ENCODE measurements at regions not wholly inside any gene's neighbourhood (a gene's known extent, or its start where the extent isn't known, plus 50 kb on each side); places are given as distances from the start of the nearest gene placed in this dataset.

DNA sequence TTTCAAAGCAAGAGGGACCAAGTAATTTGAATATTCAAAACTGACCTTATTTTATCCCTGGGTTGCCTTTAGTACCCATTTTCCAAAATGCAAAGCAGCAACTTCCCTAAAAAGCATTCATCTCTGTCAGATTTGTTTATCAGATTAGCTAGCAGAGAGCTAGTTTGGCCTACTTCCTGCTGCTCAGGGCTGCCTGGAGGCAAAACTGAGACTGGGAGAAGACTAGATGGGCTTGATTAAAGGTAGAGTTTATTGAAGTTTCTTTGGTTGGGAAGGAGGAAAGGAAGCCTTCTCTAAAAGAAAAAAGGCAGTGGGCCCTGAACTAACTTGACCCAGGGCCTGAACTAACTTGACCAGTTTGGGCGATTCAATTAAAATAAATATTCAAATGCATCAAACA is 426.1 kb upstream of the FAM98A start:
- no peak for DNase-seq

DNA sequence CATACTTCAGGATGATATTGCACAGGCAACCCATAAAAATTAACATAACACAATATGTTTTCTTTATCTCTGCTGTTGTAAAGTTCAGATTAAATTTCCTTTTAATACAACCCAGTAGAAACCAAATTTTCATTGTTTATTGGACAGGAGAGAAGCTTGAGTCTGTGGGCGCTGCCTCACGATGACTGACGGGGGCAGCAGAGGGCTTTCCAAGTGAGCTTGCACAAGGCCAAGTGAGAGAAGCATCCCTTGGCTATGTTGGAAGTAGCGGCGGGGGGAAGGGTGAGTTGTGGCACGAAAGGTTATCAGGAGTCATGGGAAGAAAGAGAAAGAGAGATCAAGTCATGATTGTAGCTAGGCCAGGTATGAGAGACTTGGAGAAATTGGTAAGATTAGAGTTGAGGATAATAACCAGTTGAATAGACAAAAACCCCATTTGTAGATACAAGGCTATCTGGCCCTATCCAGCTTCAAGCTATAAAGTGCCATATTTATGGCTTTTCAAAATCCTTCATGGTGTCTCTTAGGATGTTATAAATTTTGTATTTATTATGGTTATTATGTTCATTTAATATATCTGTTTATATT is 413.7 kb upstream of the FAM98A start:
- DNase-seq: no peak

DNA sequence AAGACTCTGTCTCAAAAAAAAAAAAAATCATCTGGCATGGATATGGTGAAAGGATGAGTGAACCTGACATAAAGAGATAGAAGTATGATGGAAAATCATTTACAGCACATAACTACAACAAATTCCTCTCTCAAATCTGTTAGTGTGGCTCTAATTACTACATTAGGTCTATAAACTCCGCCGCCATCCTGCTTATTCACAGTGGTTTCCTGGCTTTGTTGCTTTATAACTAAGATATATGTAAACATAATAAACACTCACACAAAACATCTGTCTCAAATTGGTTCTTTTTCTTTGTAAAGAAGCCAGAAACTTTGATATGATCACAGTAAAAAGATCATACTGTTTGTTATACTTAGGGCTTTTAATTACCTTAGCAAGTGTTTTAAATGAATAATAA is 412.6 kb upstream of the FAM98A start:
- DNase-seq: no peak

DNA sequence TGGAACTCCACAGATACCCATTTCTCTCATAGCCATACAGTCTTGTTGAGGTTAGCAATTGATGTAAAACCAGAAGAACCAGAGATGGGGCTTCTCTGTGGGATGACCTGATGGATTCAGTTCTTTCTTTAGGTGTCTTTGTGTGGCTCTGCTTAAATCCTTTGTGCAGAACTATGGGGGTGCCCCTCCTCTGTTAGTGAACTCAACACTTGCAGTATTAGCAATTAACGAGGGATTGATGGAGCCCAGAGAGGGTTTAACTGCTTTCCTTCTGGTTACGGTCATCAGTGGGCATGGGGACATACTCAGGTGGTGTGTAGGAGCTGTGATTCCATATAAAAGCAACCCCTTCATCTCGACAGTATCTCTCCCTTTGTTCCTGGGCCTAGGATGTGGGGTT is 406.8 kb upstream of the FAM98A start:
- no peak for DNase-seq

DNA sequence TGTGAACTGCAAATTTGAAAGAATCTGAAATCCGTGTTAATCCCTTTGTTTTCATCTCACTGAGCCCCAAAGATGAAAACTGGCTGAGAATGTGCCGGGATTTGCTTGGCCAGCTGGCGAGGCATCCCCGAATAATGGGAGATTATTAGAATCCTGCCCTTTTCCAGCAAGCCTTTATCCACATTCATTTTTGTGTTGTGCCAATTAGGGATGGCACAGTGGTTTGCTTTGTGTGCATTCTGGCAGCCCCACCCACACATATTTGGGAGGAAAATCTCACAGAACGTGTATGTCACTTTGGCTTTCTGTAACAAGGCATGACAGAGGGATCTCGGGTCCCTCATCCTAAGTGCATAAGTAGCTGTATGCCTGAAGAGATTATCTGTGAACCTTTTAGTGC is 405.8 kb upstream of the FAM98A start:
- DNase-seq: no peak

DNA sequence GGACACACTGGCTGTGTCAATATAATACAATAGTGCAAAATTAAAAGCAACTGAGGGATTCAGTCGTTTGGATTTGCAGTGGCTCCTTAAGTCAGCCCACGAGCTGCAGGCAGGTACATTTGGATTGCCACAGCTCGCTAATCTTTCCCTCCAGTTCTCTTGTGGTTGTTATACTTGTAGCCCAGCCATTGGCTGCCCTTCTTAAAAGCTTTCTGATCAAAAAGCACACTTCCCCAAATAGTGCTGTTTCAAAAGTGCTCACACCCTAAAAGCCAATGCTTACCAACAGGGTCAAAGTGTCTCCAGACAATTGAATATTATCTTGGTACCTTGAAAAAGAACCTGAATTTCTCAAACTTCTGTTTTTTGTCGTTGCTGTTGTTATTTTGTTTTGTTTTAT is 404.7 kb upstream of the FAM98A start:
- DNase-seq: no peak

DNA sequence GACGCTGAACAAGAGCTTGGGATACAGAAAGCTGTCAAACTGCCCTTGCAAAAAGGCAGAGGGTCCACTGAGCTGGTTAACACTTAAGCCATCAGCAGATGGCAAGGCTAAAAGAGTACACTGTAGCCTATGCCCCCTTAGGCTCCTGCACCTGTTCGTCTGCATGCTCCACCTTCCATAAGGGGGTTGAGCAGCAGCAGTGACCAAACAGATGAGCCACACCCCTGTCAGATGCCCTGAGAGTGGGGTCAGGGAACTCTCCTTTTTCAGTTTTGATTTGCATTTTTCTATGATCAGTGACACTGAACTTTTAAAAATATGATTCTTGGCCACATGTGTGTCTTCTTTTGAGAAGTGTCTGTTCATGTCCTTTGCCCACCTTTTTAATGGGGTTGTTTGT is 402.5 kb upstream of the FAM98A start:
- no peak for DNase-seq

DNA sequence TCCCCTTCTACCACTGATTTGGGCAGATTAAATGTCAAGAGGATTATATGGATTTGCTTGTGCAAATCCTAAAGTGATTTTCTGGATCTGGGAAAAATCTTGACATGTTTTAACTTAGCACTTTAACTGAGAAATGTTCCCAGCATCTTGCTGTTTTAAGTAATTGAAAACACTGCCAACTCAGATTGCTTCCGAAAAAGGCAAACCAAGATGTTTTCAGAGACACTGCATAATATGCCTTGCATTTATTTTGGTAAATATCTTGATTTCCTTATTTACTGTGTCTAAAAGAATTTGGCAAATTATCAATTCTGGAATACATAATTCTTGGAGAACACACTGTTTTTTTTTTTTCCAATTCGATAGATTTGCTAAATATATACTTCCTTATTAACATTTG is 385.0 kb upstream of the FAM98A start:
- no peak for DNase-seq

DNA sequence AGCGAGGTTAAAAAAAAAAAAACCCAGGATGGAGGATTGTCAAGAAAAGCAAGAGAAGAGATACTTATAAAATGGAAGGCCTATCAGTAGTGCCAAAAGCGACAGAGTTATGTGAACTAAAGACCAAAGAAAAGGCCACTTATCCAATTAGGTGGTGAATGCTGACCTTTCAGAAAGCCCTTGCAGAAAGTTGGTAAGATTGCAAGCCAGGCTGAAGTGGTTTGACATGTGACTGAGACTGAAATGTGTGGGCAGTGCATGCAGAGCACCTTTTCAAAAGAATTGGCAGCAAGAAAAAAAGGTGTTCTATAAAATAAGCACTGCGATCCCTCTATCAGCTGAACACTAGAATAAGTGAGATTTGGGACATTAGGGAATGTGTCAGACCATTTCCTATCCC is 379.4 kb upstream of the FAM98A start:
- DNase-seq: no peak

DNA sequence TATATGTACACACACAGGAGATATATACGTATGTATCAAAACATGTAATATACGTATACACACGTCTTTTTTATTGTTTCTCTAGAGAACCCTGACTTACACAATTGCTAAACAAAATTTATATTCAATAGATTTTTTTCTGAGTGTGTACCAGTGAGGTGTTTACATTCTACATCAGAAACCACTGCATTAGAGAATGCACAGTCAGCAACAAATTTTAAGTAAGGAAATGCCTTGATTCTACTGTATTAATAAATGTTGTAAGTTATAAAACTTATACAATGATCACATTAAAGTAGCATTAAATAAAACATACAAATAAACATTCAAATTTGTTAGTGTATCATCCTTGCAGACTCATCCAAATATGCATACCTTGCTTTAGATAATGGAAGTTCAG is 376.4 kb upstream of the FAM98A start:
- no peak for DNase-seq

DNA sequence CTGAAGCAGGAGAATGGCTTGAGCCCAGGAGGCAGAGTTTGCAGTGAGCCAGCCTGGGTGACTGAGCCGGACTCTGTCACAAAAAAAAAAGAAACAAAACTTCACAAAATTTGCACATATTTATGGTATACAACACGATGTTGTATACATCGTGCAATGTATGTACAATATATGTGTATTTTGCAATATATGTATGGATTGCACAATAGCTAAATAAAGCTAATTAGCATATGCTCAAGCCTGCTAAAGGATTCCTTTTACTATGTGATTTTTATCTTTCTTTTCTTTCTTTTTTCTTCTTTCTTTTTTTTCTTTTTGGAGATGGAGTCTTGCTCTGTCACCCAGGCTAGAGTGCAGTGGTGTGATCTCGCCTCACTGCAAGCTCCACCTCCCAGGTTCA is 368.0 kb upstream of the FAM98A start:
- no peak for DNase-seq

DNA sequence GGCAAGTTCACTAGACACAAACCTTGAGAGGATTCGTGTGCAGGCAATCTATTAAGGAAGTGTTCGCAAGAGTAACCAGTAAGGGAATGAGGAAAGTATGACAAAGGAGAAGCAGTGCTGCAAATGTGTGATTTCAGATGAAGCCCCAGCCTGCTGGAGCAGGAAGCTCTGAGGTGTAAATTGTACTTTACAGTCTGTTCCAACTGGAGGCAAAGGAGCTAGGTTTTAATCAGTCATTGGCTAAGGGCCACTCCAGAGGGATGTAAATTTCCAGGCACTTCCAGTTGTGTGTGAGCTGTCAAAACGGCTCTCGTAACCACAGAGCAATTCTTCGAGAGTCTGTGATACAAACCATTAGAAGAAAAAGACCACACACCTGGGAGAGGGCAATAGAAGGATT is 359.5 kb upstream of the FAM98A start:
- DNase-seq: no peak

DNA sequence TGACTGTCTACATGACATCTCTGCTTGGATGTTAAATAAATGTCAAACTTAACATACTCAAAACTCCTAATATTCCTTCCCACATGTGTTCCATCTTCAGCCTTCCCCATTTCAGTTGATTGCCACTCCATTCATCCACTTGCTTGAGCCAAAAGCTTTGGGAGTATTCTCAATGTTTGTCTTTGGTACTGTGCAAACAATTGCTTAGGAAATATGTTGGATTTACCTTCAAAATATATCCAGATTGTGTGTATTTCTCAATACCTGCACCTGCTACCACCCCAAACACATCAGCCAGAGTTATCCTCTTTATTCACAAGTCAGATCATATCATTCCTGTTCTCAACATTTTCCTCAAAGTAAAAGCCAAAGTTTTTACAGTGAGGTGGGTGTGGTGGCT is 350.3 kb upstream of the FAM98A start:
- DNase-seq: no peak

DNA sequence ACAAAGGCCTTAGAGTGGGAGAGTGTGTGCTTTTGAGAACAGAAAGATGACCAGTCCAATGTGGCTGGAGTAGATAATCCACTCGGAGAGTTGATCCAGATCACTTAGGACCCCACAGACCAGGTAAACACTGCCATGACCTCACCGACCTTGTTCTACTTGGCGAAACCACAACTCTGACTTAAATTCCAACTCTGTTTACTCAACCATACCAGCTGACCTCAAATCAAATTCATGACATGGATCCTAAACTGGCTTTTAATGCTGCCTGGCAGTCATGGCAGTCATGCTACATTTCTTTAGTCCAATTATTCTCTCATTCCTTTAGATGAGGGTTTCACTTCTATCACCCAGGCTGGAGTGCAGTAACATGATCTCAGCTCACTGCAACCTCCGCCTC is 347.1 kb upstream of the FAM98A start:
- DNase-seq: no peak

DNA sequence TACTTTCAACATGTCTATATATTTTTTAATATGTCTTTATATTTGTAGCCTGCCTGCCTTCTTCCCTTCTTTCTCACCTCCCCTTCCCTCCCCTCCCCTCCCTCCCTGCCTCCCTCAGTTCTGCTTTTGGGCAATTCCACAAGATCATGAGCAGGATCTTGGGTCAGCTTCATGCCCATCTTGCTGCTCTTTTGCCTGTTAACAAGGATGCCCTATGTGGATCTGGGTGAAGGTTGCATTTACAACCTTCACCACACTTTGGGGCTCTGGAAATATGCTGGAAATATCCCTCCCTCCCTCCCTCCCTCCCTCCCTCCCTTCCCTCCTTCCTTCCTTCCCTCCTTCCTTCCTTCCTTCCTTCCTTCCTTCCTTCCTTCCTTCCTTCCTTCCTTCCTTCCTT is 334.1 kb upstream of the FAM98A start:
- no peak for DNase-seq

DNA sequence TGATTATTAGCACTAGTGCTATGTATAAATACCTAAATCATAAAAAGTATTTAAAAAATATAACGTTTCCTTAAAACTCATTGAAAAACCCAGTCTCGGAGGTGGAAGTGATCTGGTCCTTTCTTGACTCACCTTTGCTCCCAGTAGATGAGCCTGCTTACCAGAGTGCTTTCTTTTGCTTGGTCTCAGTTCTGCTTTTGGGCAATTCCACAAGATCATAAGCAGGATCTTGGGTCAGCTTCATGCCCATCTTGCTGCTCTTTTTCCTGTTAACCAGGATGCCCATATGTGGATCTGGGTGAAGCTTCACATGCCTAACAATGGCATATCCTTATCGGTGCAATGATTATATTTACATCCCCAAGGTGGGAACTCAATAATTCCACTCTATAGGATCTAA is 332.1 kb upstream of the FAM98A start:
- no peak for DNase-seq

DNA sequence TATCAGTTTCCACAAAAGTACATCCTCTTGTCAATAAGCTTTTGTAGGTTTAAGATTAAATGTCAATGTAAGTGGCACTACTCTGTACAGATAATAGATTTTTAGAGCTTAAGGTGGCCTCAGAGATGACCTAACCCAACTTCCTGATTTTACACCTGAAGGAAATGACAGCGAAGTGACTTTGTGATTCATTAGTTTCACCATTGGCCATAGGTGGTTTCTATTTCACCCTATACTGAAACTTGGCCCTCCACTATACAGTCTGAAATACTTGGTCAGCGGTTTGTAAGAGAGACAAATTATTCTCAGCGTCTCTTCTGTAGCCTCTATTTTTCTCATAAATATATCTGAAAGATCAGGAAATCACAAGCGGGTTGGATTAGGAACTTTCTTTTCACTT is 330.4 kb upstream of the FAM98A start:
- DNase-seq: no peak

DNA sequence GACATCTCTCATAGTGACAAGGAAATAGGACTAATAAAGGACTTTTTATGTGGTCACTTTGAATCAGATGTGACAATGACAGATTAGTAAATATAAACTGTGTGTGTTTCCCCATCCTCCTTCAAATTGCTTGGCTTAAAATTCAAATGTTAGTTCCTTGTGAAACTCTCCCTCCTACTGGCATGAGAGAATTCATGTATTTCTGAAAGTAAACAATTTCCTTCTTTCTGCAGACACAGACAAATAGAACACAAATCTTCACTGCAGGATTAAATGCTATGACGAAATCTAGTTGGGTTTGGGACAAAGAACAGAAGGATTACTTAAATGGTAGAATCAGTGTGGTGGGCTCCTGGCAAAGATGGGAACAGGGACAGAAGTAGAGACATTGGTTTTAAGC is 328.7 kb upstream of the FAM98A start:
- no peak for DNase-seq

DNA sequence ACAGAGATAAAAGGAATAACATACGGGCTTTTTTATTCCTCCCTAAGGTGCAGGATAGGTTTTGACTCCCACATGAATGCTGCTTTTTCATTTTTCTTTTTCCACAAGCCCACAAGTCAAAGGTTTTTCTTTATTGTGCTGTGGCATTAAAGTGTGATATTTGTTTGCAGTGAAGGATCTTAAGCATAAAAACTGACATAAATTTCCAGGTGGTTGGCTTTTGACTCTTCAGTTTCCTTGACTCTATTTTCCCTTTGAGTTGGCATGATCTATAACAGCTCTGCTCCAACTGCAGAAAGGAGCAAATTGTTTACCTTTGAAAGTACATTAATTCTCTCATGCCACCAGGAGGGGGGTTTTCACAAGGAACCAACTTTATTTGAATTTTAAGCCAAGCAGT is 326.2 kb upstream of the FAM98A start:
- DNase-seq: no peak

DNA sequence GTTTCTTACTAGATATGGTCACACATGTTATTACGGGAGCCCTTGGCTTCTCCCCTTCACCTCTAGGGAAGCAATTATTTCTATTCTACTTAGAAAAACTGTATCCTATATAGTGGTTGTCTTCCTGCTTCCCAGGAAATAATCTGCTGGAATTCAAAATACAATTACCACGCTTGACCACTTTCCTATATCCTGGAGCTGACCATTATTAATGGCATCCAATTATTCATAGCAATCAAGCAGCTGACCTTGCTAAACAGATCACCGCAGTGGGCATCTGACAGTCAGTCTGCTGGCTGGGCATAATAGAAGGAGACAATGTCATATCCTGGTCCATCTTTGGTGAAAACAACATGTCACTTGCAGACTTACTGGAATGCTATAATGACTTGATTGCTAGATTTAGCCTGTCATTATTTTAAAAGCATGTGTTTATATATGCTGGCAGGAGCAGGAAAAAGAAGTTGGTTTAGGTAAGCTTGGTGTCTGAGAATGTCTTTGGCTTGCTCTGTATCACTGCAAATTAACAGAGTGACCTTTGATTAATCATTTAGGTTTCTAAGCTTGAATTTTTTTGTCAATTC is 325.6 kb upstream of the FAM98A start:
- DNase-seq: no peak

DNA sequence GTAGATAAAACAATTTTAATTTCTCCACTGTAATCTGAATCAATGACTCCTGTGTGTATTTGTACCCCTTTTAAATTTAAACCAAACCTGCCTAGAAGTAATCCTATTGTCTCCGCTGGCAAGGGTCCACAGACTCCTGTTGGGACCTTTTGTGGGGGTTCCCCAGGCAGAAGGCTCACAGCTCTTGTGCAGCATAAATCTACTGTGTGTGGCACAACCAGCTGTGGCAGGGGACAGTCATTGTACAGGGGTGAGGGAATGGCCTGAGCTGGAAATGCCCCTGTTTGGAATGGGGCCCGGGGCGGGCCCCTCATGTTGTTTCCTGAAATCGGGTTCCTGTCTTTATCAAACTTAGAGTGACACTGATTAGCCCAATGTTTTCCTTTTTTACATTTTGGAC is 318.2 kb upstream of the FAM98A start:
- DNase-seq: no peak

DNA sequence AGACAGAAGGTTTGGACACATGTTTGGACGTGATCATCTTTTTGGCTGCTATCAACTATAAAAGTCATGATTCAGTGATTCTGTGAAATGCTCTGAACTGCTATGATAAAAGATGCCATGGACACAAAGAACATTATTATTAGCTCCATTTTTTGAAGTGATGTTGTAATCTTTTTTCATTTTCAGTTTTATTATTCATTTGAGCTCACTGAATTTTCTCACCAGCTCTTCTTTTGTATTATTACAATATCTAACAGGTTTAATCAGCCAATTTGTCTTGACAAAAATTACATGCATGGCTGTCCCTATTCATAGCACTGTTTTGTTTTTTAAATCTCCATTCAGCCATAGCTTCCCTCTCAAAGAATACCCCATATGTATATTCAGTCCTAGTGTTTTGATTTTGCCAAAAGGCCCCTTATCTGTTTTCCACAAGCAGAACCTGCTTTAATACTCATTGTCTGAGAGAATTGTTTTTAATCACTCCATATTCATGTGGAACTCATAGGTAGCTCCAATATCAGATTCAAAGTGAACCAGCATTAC is 314.0 kb upstream of the FAM98A start:
- no peak for DNase-seq

DNA sequence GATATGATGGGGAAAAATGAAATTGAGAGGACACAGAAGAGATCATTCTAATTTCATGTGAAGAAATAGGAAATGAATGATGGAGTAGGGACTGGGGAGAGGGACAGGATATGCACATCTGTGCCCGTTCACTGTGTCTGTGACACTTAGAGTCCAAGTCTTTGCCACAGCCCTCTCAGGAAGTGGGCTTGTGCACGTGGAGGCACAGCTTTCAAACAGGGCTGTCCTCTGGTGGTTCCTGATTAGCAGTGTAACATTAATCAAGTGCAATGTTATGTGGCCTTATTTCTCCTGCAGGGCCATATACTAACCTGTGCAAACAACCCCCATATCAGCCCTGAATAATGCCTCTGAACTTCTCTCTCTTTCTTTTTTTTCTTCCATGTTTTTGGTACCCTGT is 312.2 kb upstream of the FAM98A start:
- no peak for DNase-seq

DNA sequence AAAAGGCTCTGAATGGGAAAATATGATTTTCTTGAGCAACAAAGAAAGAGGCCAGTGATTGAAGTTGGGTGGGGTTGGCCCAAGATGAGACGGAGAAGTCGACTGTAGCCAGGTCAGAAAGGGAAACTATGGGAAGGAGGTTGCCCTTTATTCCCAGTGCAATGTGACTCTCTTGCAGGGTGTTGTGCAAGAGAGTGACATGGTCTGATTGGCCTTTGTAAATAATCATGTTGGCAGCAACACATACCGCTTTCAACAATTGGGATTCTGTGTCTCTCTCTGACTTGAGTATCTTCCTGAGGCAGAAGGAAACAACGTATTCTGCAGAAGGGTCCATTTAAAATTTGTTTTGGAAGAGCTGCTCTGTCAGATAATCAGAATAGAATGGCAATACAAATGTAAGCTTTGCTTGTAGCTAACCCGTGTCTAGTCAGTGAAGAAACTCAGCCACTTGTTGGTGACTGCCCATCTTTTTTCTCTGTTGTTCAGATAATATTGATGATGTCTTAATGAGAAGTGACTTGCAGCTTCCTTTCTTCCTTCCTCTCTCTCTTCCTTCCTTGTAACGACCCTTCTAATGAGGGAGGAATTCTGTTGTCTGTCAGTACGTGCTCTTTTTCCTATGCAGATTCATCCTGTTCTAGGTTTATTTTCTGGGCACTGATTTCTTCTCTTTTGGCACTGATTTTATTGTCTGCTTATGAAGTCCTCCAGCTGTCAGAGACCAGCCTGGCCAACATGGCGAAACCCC is 311.0 kb upstream of the FAM98A start:
- DNase-seq: no peak

DNA sequence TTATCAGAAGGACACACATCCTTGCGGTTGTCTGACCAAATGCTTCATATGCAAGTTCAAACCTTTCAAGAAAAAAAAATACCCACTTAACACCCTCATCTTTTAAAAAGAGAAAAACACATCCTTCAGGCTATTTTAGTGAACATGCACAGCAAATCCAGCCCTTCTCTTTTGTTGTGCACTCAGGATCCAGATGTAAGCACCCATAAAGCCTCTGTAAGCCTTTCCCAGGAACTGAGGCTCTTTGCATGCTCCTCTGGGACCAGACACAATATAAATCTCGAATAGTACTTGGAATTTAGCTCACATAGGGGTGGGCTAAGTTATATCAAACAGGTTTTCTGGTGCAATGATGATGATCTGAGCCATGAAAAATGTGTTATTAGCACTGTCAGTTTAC is 308.8 kb upstream of the FAM98A start:
- DNase-seq: no peak

Data from cerebellar nuclear complex (tissue), 1 donor.